ENCODE measurements at regions not wholly inside any gene's neighbourhood (a gene's known extent, or its start where the extent isn't known, plus 50 kb on each side); places are given as distances from the start of the nearest gene placed in this dataset.
A peak's percentile ranks its signal among the peaks of the same experiment; 100 is the strongest.

DNA sequence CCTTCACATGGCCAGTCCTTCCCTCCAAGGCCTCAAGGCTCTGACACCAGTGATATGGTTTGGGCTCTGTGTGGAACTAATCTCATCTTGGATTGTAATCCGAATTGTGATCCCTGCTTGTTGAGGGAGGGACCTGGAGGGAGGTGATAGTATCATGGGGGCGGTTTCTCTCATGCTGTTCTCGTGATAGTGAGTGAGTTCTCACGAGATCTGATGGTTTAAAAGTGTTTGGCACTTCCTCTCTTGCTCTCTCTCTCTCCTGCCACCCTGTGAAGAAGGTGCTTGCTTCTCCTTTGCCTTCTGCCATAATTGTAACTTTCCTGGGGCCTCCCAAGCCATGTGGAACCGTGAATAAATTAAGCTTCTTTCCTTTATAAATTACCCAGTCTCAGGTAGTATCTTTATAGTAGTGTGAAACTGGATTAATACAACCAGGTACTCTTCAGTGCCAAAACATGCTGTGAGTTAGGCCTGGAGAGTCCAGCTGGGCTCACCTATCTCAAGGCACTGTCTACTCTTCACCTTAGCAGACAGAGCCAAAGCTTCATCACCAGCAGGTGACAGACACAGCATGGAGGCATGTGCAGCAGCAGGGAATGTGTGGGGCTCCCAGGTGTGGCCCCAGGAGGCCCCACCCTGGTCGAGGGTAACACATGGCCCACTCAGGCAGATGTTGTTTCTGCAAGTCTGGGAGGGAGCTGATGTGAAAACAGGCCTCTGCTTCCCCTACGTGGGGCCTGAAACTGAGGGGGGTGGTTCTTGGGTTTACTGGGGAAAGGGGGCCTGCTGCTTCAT lies 97.5 kb upstream of the CDYL start:
- DNase-seq (ENCODE audit: low read depth in 4 of 6, low spot score in 6 of 6): no peak
- 70% methylated on average over 2 of the region's 7 CpGs for WGBS (ENCODE audit: insufficient coverage)
- Histone ChIP-seq H3K27ac (ENCODE audit: low read depth, low read length) (no peak overlapping the region), H3K4me1 (ENCODE audit: control insufficient read depth, insufficient read depth, low read length) (peaks cover 7% of the 10 kb centered on the region), H3K36me3 (ENCODE audit: control insufficient read depth, insufficient read depth, low read length) (no peaks in the 10 kb centered on the region), H3K4me3 (ENCODE audit: low read depth, low read length) (no peak overlapping the region), H3K9me3 (ENCODE audit: control insufficient read depth, insufficient read depth, low read length) (no peaks in the 10 kb centered on the region), H3K27me3 (ENCODE audit: control insufficient read depth, insufficient read depth, low read length) (no peaks in the 10 kb centered on the region)

DNA sequence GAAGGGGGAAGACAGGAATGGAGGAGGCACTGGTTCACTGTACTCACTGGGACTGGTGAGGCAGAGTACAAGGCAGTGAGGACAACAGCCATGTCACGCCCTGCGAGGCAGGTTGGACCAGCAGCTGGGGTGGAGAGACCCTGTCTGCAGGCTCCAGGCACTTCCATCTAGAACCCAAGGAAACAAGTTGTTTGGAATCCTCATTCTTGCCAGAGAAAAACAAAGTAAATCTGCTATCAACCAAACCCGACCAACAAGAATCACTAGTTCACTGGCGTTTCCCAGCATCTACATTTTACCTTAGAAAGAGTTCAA lies 98.5 kb upstream of the CDYL start:
- no peak overlapping the region for H3K27ac ChIP-seq (ENCODE audit: low read depth, low read length)
- H3K36me3 ChIP-seq (ENCODE audit: control insufficient read depth, insufficient read depth, low read length): no peaks in the 10 kb centered on the region
- H3K4me1 ChIP-seq (ENCODE audit: control insufficient read depth, insufficient read depth, low read length): peaks cover 7% of the 10 kb centered on the region
- H3K9me3 ChIP-seq (ENCODE audit: control insufficient read depth, insufficient read depth, low read length): no peaks in the 10 kb centered on the region
- no peak for DNase-seq (ENCODE audit: low read depth in 4 of 6, low spot score in 6 of 6)
- 100% methylated on average over 2 of the region's 4 CpGs for WGBS (ENCODE audit: insufficient coverage)
- H3K4me3 ChIP-seq (ENCODE audit: low read depth, low read length): no peak overlapping the region
- H3K27me3 ChIP-seq (ENCODE audit: control insufficient read depth, insufficient read depth, low read length): no peaks in the 10 kb centered on the region

DNA sequence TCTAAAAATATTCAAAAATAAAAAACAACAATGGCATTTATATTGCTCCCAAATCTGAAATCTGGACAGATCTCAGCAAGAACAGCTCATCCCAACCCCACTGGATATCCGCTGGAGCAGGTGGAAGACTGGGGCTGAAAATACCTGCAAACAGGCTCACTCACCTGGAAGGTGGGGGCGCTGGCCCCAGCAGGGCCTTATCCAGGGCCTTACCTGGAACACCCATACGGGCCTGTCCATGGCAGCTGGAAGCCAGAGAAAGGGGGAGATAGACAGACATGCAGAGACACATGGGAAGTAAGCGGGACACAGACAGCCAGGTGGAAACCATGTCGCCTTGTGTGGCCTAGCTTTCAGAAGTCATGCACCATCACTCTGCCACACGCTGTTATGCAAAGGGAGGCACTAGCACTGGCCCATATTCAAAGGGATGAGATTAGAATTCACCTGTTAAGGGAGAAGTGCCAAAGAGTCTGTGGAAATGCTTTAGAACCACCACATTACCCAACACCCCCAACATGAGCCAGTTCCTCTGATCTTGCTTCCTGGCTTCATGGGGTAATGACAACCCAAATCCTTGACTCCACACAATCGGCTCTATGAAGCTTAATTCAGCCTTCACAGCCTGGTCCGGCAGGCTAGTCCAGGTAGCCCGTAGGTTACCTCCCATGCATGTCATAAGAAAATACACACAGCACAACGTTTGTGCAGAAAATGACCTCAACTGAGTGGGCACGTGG lies 99.0 kb upstream of the CDYL start:
- no peaks in the 10 kb centered on the region for H3K9me3 ChIP-seq (ENCODE audit: control insufficient read depth, insufficient read depth, low read length)
- no peak overlapping the region for H3K27ac ChIP-seq (ENCODE audit: low read depth, low read length)
- no peaks in the 10 kb centered on the region for H3K27me3 ChIP-seq (ENCODE audit: control insufficient read depth, insufficient read depth, low read length)
- DNase-seq (ENCODE audit: low read depth in 4 of 6, low spot score in 6 of 6): no peak
- peaks cover 7% of the 10 kb centered on the region for H3K4me1 ChIP-seq (ENCODE audit: control insufficient read depth, insufficient read depth, low read length)
- H3K36me3 ChIP-seq (ENCODE audit: control insufficient read depth, insufficient read depth, low read length): no peaks in the 10 kb centered on the region
- H3K4me3 ChIP-seq (ENCODE audit: low read depth, low read length): no peak overlapping the region
- WGBS (ENCODE audit: insufficient coverage): 86% methylated on average over 7 of the region's 11 CpGs

DNA sequence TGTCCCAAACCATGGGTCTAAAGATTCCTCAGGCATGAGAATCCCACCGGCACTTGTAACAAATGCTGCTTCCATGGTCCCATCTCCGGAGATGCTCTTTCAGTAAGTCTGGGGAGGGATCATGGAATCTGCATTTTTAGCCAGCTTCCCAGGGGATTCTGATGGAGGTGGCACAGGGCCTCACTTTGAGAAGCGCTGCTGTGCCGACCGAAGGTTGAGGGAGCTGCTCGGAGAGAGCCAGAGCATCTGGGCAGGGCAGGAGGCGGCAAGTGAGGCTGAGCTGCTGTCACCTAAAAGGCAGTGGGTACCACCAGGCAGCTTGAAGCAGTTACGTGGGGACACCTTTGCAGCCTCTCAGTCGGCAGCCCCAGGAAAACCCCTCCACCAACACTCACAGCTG lies 100.2 kb upstream of the CDYL start:
- Histone ChIP-seq H3K27ac (ENCODE audit: low read depth, low read length) (no peak overlapping the region), H3K9me3 (ENCODE audit: control insufficient read depth, insufficient read depth, low read length) (no peaks in the 10 kb centered on the region), H3K36me3 (ENCODE audit: control insufficient read depth, insufficient read depth, low read length) (no peaks in the 10 kb centered on the region), H3K4me3 (ENCODE audit: low read depth, low read length) (no peak overlapping the region), H3K4me1 (ENCODE audit: control insufficient read depth, insufficient read depth, low read length) (peaks cover 7% of the 10 kb centered on the region), H3K27me3 (ENCODE audit: control insufficient read depth, insufficient read depth, low read length) (no peaks in the 10 kb centered on the region)
- no peak for DNase-seq (ENCODE audit: low read depth in 4 of 6, low spot score in 6 of 6)
- WGBS (ENCODE audit: insufficient coverage): 88% methylated on average over 9 of the region's 9 CpGs

DNA sequence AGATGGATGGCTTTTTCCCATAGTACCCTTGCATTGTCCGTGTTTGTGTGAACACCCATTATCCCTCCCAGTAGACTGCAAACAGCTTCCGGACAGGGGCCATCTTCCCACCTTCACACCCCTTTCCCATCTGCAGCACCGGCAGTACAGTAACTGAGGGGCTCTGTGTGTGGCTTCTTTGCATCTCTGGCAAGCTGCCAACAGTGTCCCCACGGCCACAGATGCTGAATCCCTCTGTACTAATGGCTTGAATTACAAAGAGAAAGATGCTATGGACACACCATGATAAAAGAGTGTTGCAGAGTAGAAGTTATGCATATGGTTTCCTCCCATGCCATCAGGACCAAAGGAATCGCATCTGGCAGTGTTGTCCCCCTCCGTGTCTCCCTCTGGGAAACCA lies 101.1 kb upstream of the CDYL start:
- Histone ChIP-seq H3K27ac (ENCODE audit: low read depth, low read length) (no peak overlapping the region), H3K9me3 (ENCODE audit: control insufficient read depth, insufficient read depth, low read length) (no peaks in the 10 kb centered on the region), H3K4me1 (ENCODE audit: control insufficient read depth, insufficient read depth, low read length) (peaks cover 7% of the 10 kb centered on the region), H3K27me3 (ENCODE audit: control insufficient read depth, insufficient read depth, low read length) (no peaks in the 10 kb centered on the region), H3K36me3 (ENCODE audit: control insufficient read depth, insufficient read depth, low read length) (no peaks in the 10 kb centered on the region), H3K4me3 (ENCODE audit: low read depth, low read length) (no peak overlapping the region)
- DNase-seq (ENCODE audit: low read depth in 4 of 6, low spot score in 6 of 6): peak in 2 of 6 donors; percentile 53 to 80
- 12% methylated on average over 4 of the region's 6 CpGs for WGBS (ENCODE audit: insufficient coverage)

DNA sequence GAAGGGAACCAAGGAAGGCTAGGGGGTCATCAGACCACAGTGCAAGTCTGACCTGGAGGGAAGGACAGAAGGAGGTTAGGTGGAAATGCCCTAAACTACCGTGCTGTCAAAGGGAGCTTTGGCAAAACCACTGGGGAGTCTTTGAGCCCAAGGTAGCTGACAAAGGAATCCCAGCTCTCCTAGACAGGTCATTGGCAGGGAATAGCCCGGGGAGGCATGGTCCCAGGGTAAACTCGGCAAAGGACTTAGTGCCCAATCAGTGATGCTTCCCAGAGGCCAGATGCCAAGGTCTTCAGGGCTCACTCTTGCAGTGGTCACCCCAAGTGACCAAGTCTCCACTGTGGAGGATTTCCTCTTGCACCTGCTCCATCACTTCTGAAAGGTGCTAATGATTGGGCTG lies 102.3 kb upstream of the CDYL start:
- no peak overlapping the region for H3K4me3 ChIP-seq (ENCODE audit: low read depth, low read length)
- H3K36me3 ChIP-seq (ENCODE audit: control insufficient read depth, insufficient read depth, low read length): no peaks in the 10 kb centered on the region
- no peaks in the 10 kb centered on the region for H3K27me3 ChIP-seq (ENCODE audit: control insufficient read depth, insufficient read depth, low read length)
- H3K4me1 ChIP-seq (ENCODE audit: control insufficient read depth, insufficient read depth, low read length): peaks cover 7% of the 10 kb centered on the region
- H3K9me3 ChIP-seq (ENCODE audit: control insufficient read depth, insufficient read depth, low read length): no peaks in the 10 kb centered on the region
- H3K27ac ChIP-seq (ENCODE audit: low read depth, low read length): no peak overlapping the region
- WGBS (ENCODE audit: insufficient coverage): 74% methylated on average over 3 of the region's 3 CpGs
- no peak for DNase-seq (ENCODE audit: low read depth in 4 of 6, low spot score in 6 of 6)

DNA sequence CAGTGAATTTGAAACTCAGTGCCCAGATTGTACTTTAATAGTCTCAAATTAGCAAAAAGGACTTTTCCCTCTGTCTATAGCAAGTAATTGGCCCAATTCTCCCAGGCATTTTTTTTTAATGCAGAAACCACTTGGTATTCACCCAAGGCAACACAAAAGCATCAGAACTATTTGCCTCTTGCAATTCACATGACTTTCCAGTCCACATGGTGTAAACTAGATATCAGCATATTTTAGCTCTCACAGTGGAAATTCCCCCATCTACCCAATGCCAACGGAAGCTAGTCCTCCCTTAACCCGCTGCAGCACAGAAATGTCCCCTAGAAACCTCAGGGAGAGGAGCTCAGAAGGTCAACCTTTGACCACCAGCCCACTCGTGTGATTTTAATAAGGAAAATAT lies 103.4 kb upstream of the CDYL start:
- Histone ChIP-seq H3K4me1 (ENCODE audit: control insufficient read depth, insufficient read depth, low read length) (peaks cover 14% of the 10 kb centered on the region), H3K4me3 (ENCODE audit: low read depth, low read length) (no peak overlapping the region), H3K27me3 (ENCODE audit: control insufficient read depth, insufficient read depth, low read length) (no peaks in the 10 kb centered on the region), H3K27ac (ENCODE audit: low read depth, low read length) (no peak overlapping the region), H3K9me3 (ENCODE audit: control insufficient read depth, insufficient read depth, low read length) (no peaks in the 10 kb centered on the region), H3K36me3 (ENCODE audit: control insufficient read depth, insufficient read depth, low read length) (no peaks in the 10 kb centered on the region)
- DNase-seq (ENCODE audit: low read depth in 4 of 6, low spot score in 6 of 6): peak in 2 of 6 donors; percentile 10 to 14
- 100% methylated on average over 1 of the region's 3 CpGs for WGBS (ENCODE audit: insufficient coverage)

DNA sequence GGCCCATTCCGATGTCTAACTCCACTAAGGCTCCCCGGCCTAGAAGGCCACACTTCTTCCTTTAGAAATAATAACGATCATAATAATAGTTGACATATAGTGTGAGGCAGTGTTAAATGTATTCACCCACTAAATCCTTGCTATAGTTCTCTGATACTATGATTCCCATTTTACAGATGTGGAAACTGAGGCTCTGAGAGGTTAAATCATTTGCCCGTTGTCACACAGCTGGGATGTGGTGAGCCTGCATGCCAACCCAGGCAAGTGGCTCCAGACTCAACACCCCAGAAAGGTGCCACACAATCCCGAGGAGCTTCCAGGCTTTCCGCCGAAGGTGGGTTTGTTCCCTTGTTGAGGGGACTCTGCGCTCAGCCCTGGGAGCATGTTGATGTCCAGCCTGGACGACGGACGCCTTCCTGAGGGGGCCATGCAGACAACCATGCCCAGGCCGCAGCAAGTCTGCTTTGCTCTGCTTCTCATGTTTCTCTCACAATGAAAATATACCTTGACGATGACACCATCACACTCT lies 104.6 kb upstream of the CDYL start:
- Histone ChIP-seq H3K27ac (ENCODE audit: low read depth, low read length) (no peak overlapping the region), H3K9me3 (ENCODE audit: control insufficient read depth, insufficient read depth, low read length) (no peaks in the 10 kb centered on the region), H3K36me3 (ENCODE audit: control insufficient read depth, insufficient read depth, low read length) (no peaks in the 10 kb centered on the region), H3K4me3 (ENCODE audit: low read depth, low read length) (no peak overlapping the region), H3K27me3 (ENCODE audit: control insufficient read depth, insufficient read depth, low read length) (no peaks in the 10 kb centered on the region), H3K4me1 (ENCODE audit: control insufficient read depth, insufficient read depth, low read length) (peaks cover 14% of the 10 kb centered on the region)
- WGBS (ENCODE audit: insufficient coverage): 94% methylated on average over 8 of the region's 13 CpGs
- DNase-seq (ENCODE audit: low read depth in 4 of 6, low spot score in 6 of 6): no peak

DNA sequence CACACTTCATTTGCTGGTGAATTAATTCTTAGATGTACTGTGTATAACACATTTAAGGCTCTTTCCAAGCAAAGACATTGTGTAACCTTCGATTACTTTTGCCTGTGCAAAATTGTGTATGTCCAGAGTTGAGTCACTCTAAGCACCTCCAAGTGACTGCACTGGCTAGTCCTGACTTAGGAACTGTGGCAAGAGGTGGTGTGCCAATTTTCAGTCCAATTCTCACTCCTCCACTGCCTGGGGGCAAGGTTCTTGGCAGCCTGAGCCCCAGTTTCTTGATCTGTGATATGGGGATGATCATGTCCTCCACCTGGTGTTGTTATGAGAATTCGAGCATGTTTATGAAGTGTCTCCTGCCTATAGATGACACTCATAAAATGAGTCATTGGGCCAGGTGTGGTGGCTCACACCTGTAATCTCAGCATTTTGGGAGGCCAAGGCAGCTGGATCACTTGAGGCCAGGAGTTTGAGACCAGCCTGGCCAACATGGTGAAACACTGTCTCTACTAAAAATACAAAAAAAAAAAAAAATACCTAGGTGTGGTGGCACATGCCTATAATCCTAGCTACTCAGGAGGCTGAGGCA lies 105.3 kb upstream of the CDYL start:
- Histone ChIP-seq H3K4me3 (ENCODE audit: low read depth, low read length) (no peak overlapping the region), H3K27me3 (ENCODE audit: control insufficient read depth, insufficient read depth, low read length) (no peaks in the 10 kb centered on the region), H3K36me3 (ENCODE audit: control insufficient read depth, insufficient read depth, low read length) (no peaks in the 10 kb centered on the region), H3K4me1 (ENCODE audit: control insufficient read depth, insufficient read depth, low read length) (peaks cover 14% of the 10 kb centered on the region), H3K27ac (ENCODE audit: low read depth, low read length) (no peak overlapping the region), H3K9me3 (ENCODE audit: control insufficient read depth, insufficient read depth, low read length) (no peaks in the 10 kb centered on the region)
- 100% methylated on average over 2 of the region's 2 CpGs for WGBS (ENCODE audit: insufficient coverage)
- DNase-seq (ENCODE audit: low read depth in 4 of 6, low spot score in 6 of 6): no peak

Measured in spinal cord (tissue), 9 donors.